Thymus (tissue), 11 donors: ENCODE measurements at regions not wholly inside any gene's neighbourhood (a gene's known extent, or its start where the extent isn't known, plus 50 kb on each side); places are given as distances from the start of the nearest gene placed in this dataset.

Experiments used
- DNase-seq, 9 donors: peaks; one replicate each; pipeline ENCODE4 v3.0.0-alpha.2; 2013; ENCODE audit warnings: low spot score in 9 of 9, low read depth in 6 of 9, missing footprints in 1 of 9
- H3K27ac ChIP-seq, 2 donors: one replicate each; pipeline ENCODE4 v1.5.1; 2013; ENCODE audit warnings: control low read depth in 1 of 2, low read depth in 1 of 2, low read length in 1 of 2, mild to moderate bottlenecking in 1 of 2, moderate library complexity in 1 of 2
- H3K27me3 ChIP-seq, 2 donors: one replicate each; pipeline ENCODE4 v1.5.1; 2013; ENCODE audit warnings: low read length in 1 of 2; ENCODE audit not compliant: control insufficient read depth in 2 of 2, insufficient read depth in 1 of 2
- H3K36me3 ChIP-seq, 2 donors: one replicate each; pipeline ENCODE4 v1.5.1; 2013; ENCODE audit warnings: low read length in 1 of 2, mild to moderate bottlenecking in 1 of 2, moderate library complexity in 1 of 2; ENCODE audit not compliant: control insufficient read depth in 2 of 2, insufficient read depth in 2 of 2
- H3K4me1 ChIP-seq, 2 donors: one replicate each; pipeline ENCODE4 v1.5.1; 2013; ENCODE audit warnings: low read length in 2 of 2; ENCODE audit not compliant: control insufficient read depth in 2 of 2, insufficient read depth in 2 of 2
- H3K4me3 ChIP-seq, 2 donors: one replicate each; pipeline ENCODE4 v1.5.1; 2013; ENCODE audit warnings: low read length in 2 of 2, control low read depth in 1 of 2, mild to moderate bottlenecking in 1 of 2
- H3K9me3 ChIP-seq, 2 donors: one replicate each; pipeline ENCODE4 v1.5.1; 2013; ENCODE audit warnings: low read length in 1 of 2, mild to moderate bottlenecking in 1 of 2; ENCODE audit not compliant: control insufficient read depth in 2 of 2, insufficient read depth in 1 of 2
- WGBS: extraction: QIAGEN DNeasy Blood & Tissue Kit; methylation state at CpG from one replicate; pipeline ENCODE4 v1.1.7; 2013; 5-methylcytosine and 5-hydroxymethylcytosine counted together
- donor health status: healthy.

- DNase-seq, result no peak
- H3K27me3 ChIP-seq, result no peaks in the 10 kb centered on the region
- no peaks in the 10 kb centered on the region for H3K4me1 ChIP-seq
- H3K36me3 ChIP-seq, result no peaks in the 10 kb centered on the region
- H3K9me3 ChIP-seq, result peaks cover 5 to 18% of the 10 kb centered on the region in 2 donors
- H3K27ac ChIP-seq, result no peak overlapping the region
- no peak overlapping the region for H3K4me3 ChIP-seq
- 92% methylated on average over 3 of the region's 3 CpGs for WGBS
Measured at GRCh38 chr5:28082610-28083009, 1044.2 kb upstream of the CDH9 start.

GRCh38 chr5:28077291-28078240 lies 1039.2 kb upstream of the CDH9 start:
- WGBS, result 97% methylated on average over 44 of the region's 44 CpGs
- H3K27ac ChIP-seq, result no peak overlapping the region
- H3K4me1 ChIP-seq, result no peaks in the 10 kb centered on the region
- DNase-seq, result no peak
- no peaks in the 10 kb centered on the region for H3K36me3 ChIP-seq
- H3K27me3 ChIP-seq, result no peaks in the 10 kb centered on the region
- H3K9me3 ChIP-seq, result peaks cover 1 to 13% of the 10 kb centered on the region in 2 donors
- no peak overlapping the region for H3K4me3 ChIP-seq

GRCh38 chr5:28066856-28067255 lies 1028.5 kb upstream of the CDH9 start:
- H3K4me3 ChIP-seq, result no peak overlapping the region
- no peak overlapping the region for H3K27ac ChIP-seq
- no peaks in the 10 kb centered on the region for H3K27me3 ChIP-seq
- no peaks in the 10 kb centered on the region for H3K36me3 ChIP-seq
- H3K9me3 ChIP-seq, result peaks cover 1 to 18% of the 10 kb centered on the region in 2 donors
- 89% methylated on average over 3 of the region's 3 CpGs for WGBS
- H3K4me1 ChIP-seq, result no peaks in the 10 kb centered on the region
- no peak for DNase-seq

- Histone ChIP-seq H3K27me3 (no peaks in the 10 kb centered on the region), H3K36me3 (no peaks in the 10 kb centered on the region), H3K4me1 (no peaks in the 10 kb centered on the region), H3K9me3 (peaks cover 1 to 18% of the 10 kb centered on the region in 2 donors), H3K27ac (no peak overlapping the region), H3K4me3 (no peak overlapping the region)
- DNase-seq, result no peak
Measured at GRCh38 chr5:28065656-28066055, 1027.3 kb upstream of the CDH9 start.

- DNase-seq, result no peak
- WGBS, result 31% methylated on average over 1 of the region's 1 CpG
- Histone ChIP-seq H3K4me1 (no peaks in the 10 kb centered on the region), H3K36me3 (no peaks in the 10 kb centered on the region), H3K4me3 (no peak overlapping the region), H3K9me3 (no peaks in the 10 kb centered on the region), H3K27me3 (no peaks in the 10 kb centered on the region), H3K27ac (no peak overlapping the region)
Measured at GRCh38 chr5:28046596-28046995, 1008.2 kb upstream of the CDH9 start.

GRCh38 chr5:28027851-28028250 lies 989.5 kb upstream of the CDH9 start:
- Histone ChIP-seq H3K27ac (no peak overlapping the region), H3K4me1 (no peaks in the 10 kb centered on the region), H3K27me3 (no peaks in the 10 kb centered on the region), H3K4me3 (no peak overlapping the region), H3K9me3 (peaks cover 0 to 6% of the 10 kb centered on the region in 2 donors), H3K36me3 (no peaks in the 10 kb centered on the region)
- 96% methylated on average over 1 of the region's 1 CpG for WGBS
- no peak for DNase-seq

GRCh38 chr5:28017178-28017577 lies 978.8 kb upstream of the CDH9 start:
- DNase-seq, result no peak
- no peaks in the 10 kb centered on the region for H3K4me1 ChIP-seq
- 84% methylated on average over 1 of the region's 1 CpG for WGBS
- H3K27ac ChIP-seq, result no peak overlapping the region
- H3K27me3 ChIP-seq, result no peaks in the 10 kb centered on the region
- H3K4me3 ChIP-seq, result no peak overlapping the region
- no peaks in the 10 kb centered on the region for H3K36me3 ChIP-seq
- peaks cover 0 to 15% of the 10 kb centered on the region in 2 donors for H3K9me3 ChIP-seq

GRCh38 chr5:28014779-28015178 lies 976.4 kb upstream of the CDH9 start:
- Histone ChIP-seq H3K9me3 (peaks cover 0 to 24% of the 10 kb centered on the region in 2 donors), H3K36me3 (no peaks in the 10 kb centered on the region), H3K27me3 (no peaks in the 10 kb centered on the region), H3K4me3 (no peak overlapping the region), H3K27ac (no peak overlapping the region), H3K4me1 (no peaks in the 10 kb centered on the region)
- no peak for DNase-seq
- WGBS, result 66% methylated on average over 3 of the region's 3 CpGs

- no peaks in the 10 kb centered on the region for H3K27me3 ChIP-seq
- no peaks in the 10 kb centered on the region for H3K4me1 ChIP-seq
- DNase-seq, result no peak
- H3K4me3 ChIP-seq, result no peak overlapping the region
- no peaks in the 10 kb centered on the region for H3K36me3 ChIP-seq
- peaks cover 0 to 24% of the 10 kb centered on the region in 2 donors for H3K9me3 ChIP-seq
- H3K27ac ChIP-seq, result no peak overlapping the region
- WGBS, result 94% methylated on average over 5 of the region's 5 CpGs
Measured at GRCh38 chr5:28012538-28012937, 974.2 kb upstream of the CDH9 start.
